Activated CD8-positive, alpha-beta memory T cell treated with anti-CD3 and anti-CD28 coated beads for 1 hour (primary cell): ENCODE measurements at regions not wholly inside any gene's neighbourhood (a gene's known extent, or its start where the extent isn't known, plus 50 kb on each side); places are given as distances from the start of the nearest gene placed in this dataset.

Experiments used
- DNase-seq, 2 donors: peaks; one replicate each; pipeline ENCODE4 v3.0.0-alpha.2; 2020; ENCODE audit warnings: low read depth in 1 of 2; ENCODE audit errors: extremely low read depth in 1 of 2

GRCh38 chr10:123518765-123519164 is 147.4 kb upstream of the GPR26 start:
- no peak for DNase-seq

- no peak for DNase-seq
These were observed 146.3 kb upstream of the GPR26 start for GRCh38 chr10:123519861-123520260.

GRCh38 chr10:123521076-123521475 is 145.1 kb upstream of the GPR26 start:
- no peak for DNase-seq

- no peak for DNase-seq
These were observed 144.6 kb upstream of the GPR26 start for GRCh38 chr10:123521556-123521955.

GRCh38 chr10:123522702-123523312 is 143.3 kb upstream of the GPR26 start:
- DNase-seq, result no peak

GRCh38 chr10:123523833-123524232 is 142.3 kb upstream of the GPR26 start:
- no peak for DNase-seq

- DNase-seq, result no peak
These were observed 139.6 kb upstream of the GPR26 start for GRCh38 chr10:123526356-123527064.

GRCh38 chr10:123527151-123527550 is 139.0 kb upstream of the GPR26 start:
- DNase-seq, result no peak

GRCh38 chr10:123529146-123529760 is 136.9 kb upstream of the GPR26 start:
- DNase-seq, result no peak

GRCh38 chr10:123530166-123530870 is 135.8 kb upstream of the GPR26 start:
- no peak for DNase-seq

- no peak for DNase-seq
These were observed 130.8 kb upstream of the GPR26 start for GRCh38 chr10:123535386-123535785.

GRCh38 chr10:123536176-123536845 is 129.8 kb upstream of the GPR26 start:
- no peak for DNase-seq

- DNase-seq, result no peak
These were observed 128.8 kb upstream of the GPR26 start for GRCh38 chr10:123537188-123537961.

- no peak for DNase-seq
These were observed 127.5 kb upstream of the GPR26 start for GRCh38 chr10:123538401-123539320.

GRCh38 chr10:123544986-123545385 is 121.2 kb upstream of the GPR26 start:
- DNase-seq, result no peak

GRCh38 chr10:123548770-123549169 is 117.4 kb upstream of the GPR26 start:
- DNase-seq, result no peak

- no peak for DNase-seq
These were observed 116.2 kb upstream of the GPR26 start for GRCh38 chr10:123549761-123550454.

GRCh38 chr10:123550675-123551096 is 115.5 kb upstream of the GPR26 start:
- DNase-seq, result no peak

GRCh38 chr10:123551259-123551658 is 114.9 kb upstream of the GPR26 start:
- DNase-seq, result no peak
